ENCODE measurements at regions not wholly inside any gene's neighbourhood (a gene's known extent, or its start where the extent isn't known, plus 50 kb on each side); places are given as distances from the start of the nearest gene placed in this dataset.

DNA sequence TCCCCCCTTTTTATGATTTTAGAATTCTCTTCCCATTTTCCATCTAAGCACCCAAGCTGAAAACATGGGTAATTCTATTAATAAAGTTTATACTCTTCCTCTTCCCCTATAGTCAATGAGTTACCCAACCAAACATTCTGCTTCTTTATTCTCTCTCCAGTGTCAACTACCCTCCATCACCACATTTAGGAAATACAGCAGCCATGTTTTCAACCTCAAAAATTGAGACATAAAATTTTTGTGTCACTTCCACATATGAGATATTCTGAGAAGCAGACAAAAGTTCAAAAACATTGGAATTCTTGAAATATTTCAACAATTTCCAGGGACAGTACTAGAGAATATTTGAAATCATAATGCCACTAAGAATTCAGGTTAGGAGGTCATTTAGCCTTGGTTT is 64.8 kb upstream of the ATP1A1 start:
- no peak overlapping the region for H3K27ac ChIP-seq
- TF ChIP-seq, protein P1, sequence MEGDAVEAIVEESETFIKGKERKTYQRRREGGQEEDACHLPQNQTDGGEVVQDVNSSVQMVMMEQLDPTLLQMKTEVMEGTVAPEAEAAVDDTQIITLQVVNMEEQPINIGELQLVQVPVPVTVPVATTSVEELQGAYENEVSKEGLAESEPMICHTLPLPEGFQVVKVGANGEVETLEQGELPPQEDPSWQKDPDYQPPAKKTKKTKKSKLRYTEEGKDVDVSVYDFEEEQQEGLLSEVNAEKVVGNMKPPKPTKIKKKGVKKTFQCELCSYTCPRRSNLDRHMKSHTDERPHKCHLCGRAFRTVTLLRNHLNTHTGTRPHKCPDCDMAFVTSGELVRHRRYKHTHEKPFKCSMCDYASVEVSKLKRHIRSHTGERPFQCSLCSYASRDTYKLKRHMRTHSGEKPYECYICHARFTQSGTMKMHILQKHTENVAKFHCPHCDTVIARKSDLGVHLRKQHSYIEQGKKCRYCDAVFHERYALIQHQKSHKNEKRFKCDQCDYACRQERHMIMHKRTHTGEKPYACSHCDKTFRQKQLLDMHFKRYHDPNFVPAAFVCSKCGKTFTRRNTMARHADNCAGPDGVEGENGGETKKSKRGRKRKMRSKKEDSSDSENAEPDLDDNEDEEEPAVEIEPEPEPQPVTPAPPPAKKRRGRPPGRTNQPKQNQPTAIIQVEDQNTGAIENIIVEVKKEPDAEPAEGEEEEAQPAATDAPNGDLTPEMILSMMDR (conservative IDR thresholded peaks at IDR 0.05; ENCODE audit: low read depth): no peak
- ChIA-PET CTCF (no interaction called here), POLR2A (ENCODE audit: low non-redundant PET) (no interaction called here)
- DNase-seq (ENCODE audit: low spot score): no peak

DNA sequence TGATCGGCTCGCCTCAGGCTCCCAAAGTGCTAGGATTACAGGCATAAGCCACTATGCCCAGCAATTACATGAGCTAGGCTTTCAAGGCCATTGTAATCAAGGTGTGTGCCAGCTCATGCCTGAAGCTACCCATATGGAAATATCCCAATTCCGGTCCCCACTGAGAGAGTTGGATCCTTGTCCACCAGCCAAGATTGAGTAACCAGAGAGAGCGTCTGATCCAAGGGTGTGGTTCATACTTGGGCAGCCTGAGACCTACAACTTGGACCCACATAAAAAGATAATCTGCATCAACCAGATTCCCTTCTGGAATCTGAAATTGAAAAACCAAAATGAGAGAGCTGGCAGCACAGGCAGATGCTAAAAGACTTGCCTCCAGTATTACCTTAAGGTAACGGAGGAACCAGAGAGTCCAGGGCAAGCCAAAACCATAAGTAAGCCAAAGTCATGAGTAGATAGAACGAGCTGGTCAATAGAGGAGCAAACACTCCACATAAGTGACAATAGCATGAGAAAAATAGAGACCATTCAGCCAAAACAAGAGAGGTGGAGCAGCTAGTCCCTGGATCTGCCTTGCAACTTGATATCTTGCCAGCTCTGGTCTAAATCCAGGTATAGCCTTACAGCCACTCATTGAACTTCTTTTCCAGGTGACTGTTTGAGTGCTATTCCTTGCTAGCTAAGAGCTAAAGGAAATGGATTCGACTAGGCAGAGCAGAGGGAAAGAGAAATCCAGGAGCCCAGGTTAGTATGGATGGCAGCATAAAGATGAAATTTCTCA is 63.8 kb upstream of the ATP1A1 start:
- peak overlapping the region; percentile 70 for H3K27ac ChIP-seq
- TF ChIP-seq, protein P1 (conservative IDR thresholded peaks at IDR 0.05; ENCODE audit: low read depth): no peak
- POLR2A ChIA-PET (ENCODE audit: low non-redundant PET): interaction anchor here (0.6 kb wide), 1 partner anchor 64 kb away, joined by 4 read pairs; the partner anchor contains the start of gene ATP1A1
- peak; percentile 41 for DNase-seq (ENCODE audit: low spot score)
- CTCF ChIA-PET: no interaction called here

- DNase-seq (ENCODE audit: low spot score): no peak
- ChIA-PET POLR2A (ENCODE audit: low non-redundant PET) (no interaction called here), CTCF (interaction anchor here (0.9 kb wide), 1 partner anchor 165 kb away, joined by 4 read pairs; no protein-coding TSS in a partner anchor)
- H3K27ac ChIP-seq: no peak overlapping the region
- TF ChIP-seq, protein P1 (conservative IDR thresholded peaks at IDR 0.05; ENCODE audit: low read depth): no peak
Observed at GRCh38 chr1:116310180-116310579, 62.9 kb upstream of the ATP1A1 start.

GRCh38 chr1:116311193-116311592 is 61.9 kb upstream of the ATP1A1 start:
- TF ChIP-seq, protein P1 (conservative IDR thresholded peaks at IDR 0.05; ENCODE audit: low read depth): no peak
- no peak for DNase-seq (ENCODE audit: low spot score)
- no peak overlapping the region for H3K27ac ChIP-seq
- ChIA-PET POLR2A (ENCODE audit: low non-redundant PET) (no interaction called here), CTCF (interaction anchor here (0.6 to 0.7 kb wide), 2 partner anchors 159 to 172 kb away, joined by 3 read pairs; no protein-coding TSS in a partner anchor)

- DNase-seq (ENCODE audit: low spot score): peak; percentile 64
- CTCF ChIA-PET: interaction anchor here (0.7 kb wide), 1 partner anchor 173 kb away, joined by 3 read pairs; no protein-coding TSS in a partner anchor
- no peak overlapping the region for H3K27ac ChIP-seq
- TF ChIP-seq, protein P1 (conservative IDR thresholded peaks at IDR 0.05; ENCODE audit: low read depth): no peak
- POLR2A ChIA-PET (ENCODE audit: low non-redundant PET): interaction anchor here (1.0 kb wide), 1 partner anchor 64 kb away, joined by 4 read pairs; no protein-coding TSS in a partner anchor
Observed at GRCh38 chr1:116311756-116312680, 61.0 kb upstream of the ATP1A1 start.

- CTCF ChIA-PET: interaction anchor here (0.7 kb wide), 1 partner anchor 10 kb away, joined by 3 read pairs; no protein-coding TSS in a partner anchor
- no peak for DNase-seq (ENCODE audit: low spot score)
- TF ChIP-seq, protein P1 (conservative IDR thresholded peaks at IDR 0.05; ENCODE audit: low read depth): no peak
- POLR2A ChIA-PET (ENCODE audit: low non-redundant PET): interaction anchor here (1.0 kb wide), 1 partner anchor 64 kb away, joined by 4 read pairs; no protein-coding TSS in a partner anchor
- H3K27ac ChIP-seq: no peak overlapping the region
Observed at GRCh38 chr1:116312681-116313069, 60.4 kb upstream of the ATP1A1 start.
